Fibroblast of peridontal ligament (primary cell): ENCODE measurements at regions not wholly inside any gene's neighbourhood (a gene's known extent, or its start where the extent isn't known, plus 50 kb on each side); places are given as distances from the start of the nearest gene placed in this dataset.
"Not testable (repeated sequence)": the region's sequence is repeated elsewhere in the genome, so short reads cannot be mapped to it uniquely, and the experiment has no call there.

ENCODE experiments used
- DNase-seq: peaks from one replicate; pipeline ENCODE4 v3.0.0-alpha.2; 2010; ENCODE audit errors: extremely low read depth

- no peak for DNase-seq
Observed at GRCh38 chr13:80180740-80181355, 160.1 kb downstream of the SPRY2 start.

- DNase-seq = no peak
Observed at GRCh38 chr13:80177327-80177726, 163.6 kb downstream of the SPRY2 start.

- DNase-seq = no peak
Observed at GRCh38 chr13:80173224-80173623, 167.7 kb downstream of the SPRY2 start.

- DNase-seq = no peak
Observed at GRCh38 chr13:80171096-80171495, 169.8 kb downstream of the SPRY2 start.

GRCh38 chr13:80168089-80168850, 172.7 kb downstream of the SPRY2 start:
- peak; percentile 52 for DNase-seq

GRCh38 chr13:80166352-80166751, 174.6 kb downstream of the SPRY2 start:
- no peak for DNase-seq

- DNase-seq = peak; percentile 83
Observed at GRCh38 chr13:80164462-80164861, 176.5 kb downstream of the SPRY2 start.

GRCh38 chr13:80161896-80162295, 179.0 kb downstream of the SPRY2 start:
- DNase-seq = no peak

- DNase-seq = no peak
Observed at GRCh38 chr13:80161219-80161618, 179.7 kb downstream of the SPRY2 start.

- no peak for DNase-seq
Observed at GRCh38 chr13:80160110-80160509, 180.8 kb downstream of the SPRY2 start.

- DNase-seq = peak; percentile 71
Observed at GRCh38 chr13:80157261-80157932, 183.5 kb downstream of the SPRY2 start.

- DNase-seq = not testable (repeated sequence)
Observed at GRCh38 chr13:80152142-80152541, 188.8 kb downstream of the SPRY2 start.

- DNase-seq = no peak
Observed at GRCh38 chr13:80151016-80151415, 189.9 kb downstream of the SPRY2 start.

GRCh38 chr13:80149736-80150135, 191.2 kb downstream of the SPRY2 start:
- peak; percentile 38 for DNase-seq

- DNase-seq = no peak
Observed at GRCh38 chr13:80145171-80145690, 195.7 kb downstream of the SPRY2 start.

GRCh38 chr13:80144493-80144892, 196.4 kb downstream of the SPRY2 start:
- DNase-seq = no peak

- peak; percentile 85 for DNase-seq
Observed at GRCh38 chr13:80141123-80141849, 199.6 kb downstream of the SPRY2 start.

- DNase-seq = no peak
Observed at GRCh38 chr13:80140685-80141084, 200.2 kb downstream of the SPRY2 start.

- no peak for DNase-seq
Observed at GRCh38 chr13:80139196-80139595, 201.7 kb downstream of the SPRY2 start.

- DNase-seq = peak; percentile 22
Observed at GRCh38 chr13:80137994-80138393, 202.9 kb downstream of the SPRY2 start.

- DNase-seq = no peak
Observed at GRCh38 chr13:80134346-80134745, 206.6 kb downstream of the SPRY2 start.
